ENCODE measurements at regions not wholly inside any gene's neighbourhood (a gene's known extent, or its start where the extent isn't known, plus 50 kb on each side); places are given as distances from the start of the nearest gene placed in this dataset.

GRCh38 chr12:115394496-115395220 is 710.7 kb upstream of the TBX3 start:
- H3K27me3 ChIP-seq (ENCODE audit: control insufficient read depth, insufficient read depth, low read length, poor library complexity, severe bottlenecking) = no peaks in the 10 kb centered on the region
- H3K4me3 ChIP-seq (ENCODE audit: insufficient read depth, low read depth, low read length) = no peak overlapping the region
- WGBS, 2 experiments = 72 to 88% methylated on average over 4 of the region's 5 CpGs
- H3K4me1 ChIP-seq (ENCODE audit: control insufficient read depth, insufficient read depth, low read length) = no peaks in the 10 kb centered on the region
- no peaks in the 10 kb centered on the region for H3K36me3 ChIP-seq (ENCODE audit: control insufficient read depth, insufficient read depth, low read length)
- H3K9me3 ChIP-seq (ENCODE audit: control insufficient read depth, low read length) = no peaks in the 10 kb centered on the region
- no peak overlapping the region for H3K27ac ChIP-seq (ENCODE audit: insufficient read depth, low read depth, low read length, poor library complexity, severe bottlenecking)

GRCh38 chr12:115388139-115388538 is 704.2 kb upstream of the TBX3 start:
- no peaks in the 10 kb centered on the region for H3K9me3 ChIP-seq (ENCODE audit: control insufficient read depth, low read length)
- no peaks in the 10 kb centered on the region for H3K36me3 ChIP-seq (ENCODE audit: control insufficient read depth, insufficient read depth, low read length)
- H3K27me3 ChIP-seq (ENCODE audit: control insufficient read depth, insufficient read depth, low read length, poor library complexity, severe bottlenecking) = no peaks in the 10 kb centered on the region
- no peaks in the 10 kb centered on the region for H3K4me1 ChIP-seq (ENCODE audit: control insufficient read depth, insufficient read depth, low read length)
- H3K27ac ChIP-seq (ENCODE audit: insufficient read depth, low read depth, low read length, poor library complexity, severe bottlenecking) = no peak overlapping the region
- WGBS, 2 experiments = 77 to 78% methylated on average over 6 of the region's 6 CpGs
- H3K4me3 ChIP-seq (ENCODE audit: insufficient read depth, low read depth, low read length) = no peak overlapping the region

GRCh38 chr12:115387467-115387901 is 703.5 kb upstream of the TBX3 start:
- Histone ChIP-seq H3K27ac (ENCODE audit: insufficient read depth, low read depth, low read length, poor library complexity, severe bottlenecking) (no peak overlapping the region), H3K9me3 (ENCODE audit: control insufficient read depth, low read length) (no peaks in the 10 kb centered on the region), H3K4me1 (ENCODE audit: control insufficient read depth, insufficient read depth, low read length) (no peaks in the 10 kb centered on the region), H3K4me3 (ENCODE audit: insufficient read depth, low read depth, low read length) (no peak overlapping the region), H3K27me3 (ENCODE audit: control insufficient read depth, insufficient read depth, low read length, poor library complexity, severe bottlenecking) (no peaks in the 10 kb centered on the region), H3K36me3 (ENCODE audit: control insufficient read depth, insufficient read depth, low read length) (no peaks in the 10 kb centered on the region)
- 26 to 30% methylated on average over 4 to 5 of the region's 5 CpGs for WGBS, 2 experiments

GRCh38 chr12:115386946-115387345 is 703.0 kb upstream of the TBX3 start:
- no peak overlapping the region for H3K27ac ChIP-seq (ENCODE audit: insufficient read depth, low read depth, low read length, poor library complexity, severe bottlenecking)
- H3K4me3 ChIP-seq (ENCODE audit: insufficient read depth, low read depth, low read length) = no peak overlapping the region
- H3K36me3 ChIP-seq (ENCODE audit: control insufficient read depth, insufficient read depth, low read length) = no peaks in the 10 kb centered on the region
- 76 to 78% methylated on average over 6 of the region's 6 CpGs for WGBS, 2 experiments
- H3K27me3 ChIP-seq (ENCODE audit: control insufficient read depth, insufficient read depth, low read length, poor library complexity, severe bottlenecking) = no peaks in the 10 kb centered on the region
- H3K4me1 ChIP-seq (ENCODE audit: control insufficient read depth, insufficient read depth, low read length) = no peaks in the 10 kb centered on the region
- no peaks in the 10 kb centered on the region for H3K9me3 ChIP-seq (ENCODE audit: control insufficient read depth, low read length)

GRCh38 chr12:115385141-115385540 is 701.2 kb upstream of the TBX3 start:
- H3K4me3 ChIP-seq (ENCODE audit: insufficient read depth, low read depth, low read length) = no peak overlapping the region
- no peaks in the 10 kb centered on the region for H3K27me3 ChIP-seq (ENCODE audit: control insufficient read depth, insufficient read depth, low read length, poor library complexity, severe bottlenecking)
- H3K36me3 ChIP-seq (ENCODE audit: control insufficient read depth, insufficient read depth, low read length) = no peaks in the 10 kb centered on the region
- no peaks in the 10 kb centered on the region for H3K9me3 ChIP-seq (ENCODE audit: control insufficient read depth, low read length)
- 93 to 94% methylated on average over 4 of the region's 4 CpGs for WGBS, 2 experiments
- H3K27ac ChIP-seq (ENCODE audit: insufficient read depth, low read depth, low read length, poor library complexity, severe bottlenecking) = no peak overlapping the region
- H3K4me1 ChIP-seq (ENCODE audit: control insufficient read depth, insufficient read depth, low read length) = no peaks in the 10 kb centered on the region

- WGBS, 2 experiments = 93 to 94% methylated on average over 5 of the region's 5 CpGs
- Histone ChIP-seq H3K27me3 (ENCODE audit: control insufficient read depth, insufficient read depth, low read length, poor library complexity, severe bottlenecking) (no peaks in the 10 kb centered on the region), H3K4me3 (ENCODE audit: insufficient read depth, low read depth, low read length) (no peak overlapping the region), H3K36me3 (ENCODE audit: control insufficient read depth, insufficient read depth, low read length) (no peaks in the 10 kb centered on the region), H3K27ac (ENCODE audit: insufficient read depth, low read depth, low read length, poor library complexity, severe bottlenecking) (no peak overlapping the region), H3K4me1 (ENCODE audit: control insufficient read depth, insufficient read depth, low read length) (no peaks in the 10 kb centered on the region), H3K9me3 (ENCODE audit: control insufficient read depth, low read length) (no peaks in the 10 kb centered on the region)
These were observed 700.4 kb upstream of the TBX3 start for GRCh38 chr12:115384391-115384790.

- H3K27me3 ChIP-seq (ENCODE audit: control insufficient read depth, insufficient read depth, low read length, poor library complexity, severe bottlenecking) = no peaks in the 10 kb centered on the region
- H3K36me3 ChIP-seq (ENCODE audit: control insufficient read depth, insufficient read depth, low read length) = no peaks in the 10 kb centered on the region
- H3K9me3 ChIP-seq (ENCODE audit: control insufficient read depth, low read length) = no peaks in the 10 kb centered on the region
- 86 to 89% methylated on average over 7 of the region's 7 CpGs for WGBS, 2 experiments
- no peaks in the 10 kb centered on the region for H3K4me1 ChIP-seq (ENCODE audit: control insufficient read depth, insufficient read depth, low read length)
- no peak overlapping the region for H3K27ac ChIP-seq (ENCODE audit: insufficient read depth, low read depth, low read length, poor library complexity, severe bottlenecking)
- no peak overlapping the region for H3K4me3 ChIP-seq (ENCODE audit: insufficient read depth, low read depth, low read length)
These were observed 699.7 kb upstream of the TBX3 start for GRCh38 chr12:115383668-115384067.

- H3K4me3 ChIP-seq (ENCODE audit: insufficient read depth, low read depth, low read length) = no peak overlapping the region
- no peaks in the 10 kb centered on the region for H3K9me3 ChIP-seq (ENCODE audit: control insufficient read depth, low read length)
- 92 to 95% methylated on average over 5 of the region's 5 CpGs for WGBS, 2 experiments
- no peak overlapping the region for H3K27ac ChIP-seq (ENCODE audit: insufficient read depth, low read depth, low read length, poor library complexity, severe bottlenecking)
- no peaks in the 10 kb centered on the region for H3K36me3 ChIP-seq (ENCODE audit: control insufficient read depth, insufficient read depth, low read length)
- H3K4me1 ChIP-seq (ENCODE audit: control insufficient read depth, insufficient read depth, low read length) = no peaks in the 10 kb centered on the region
- no peaks in the 10 kb centered on the region for H3K27me3 ChIP-seq (ENCODE audit: control insufficient read depth, insufficient read depth, low read length, poor library complexity, severe bottlenecking)
These were observed 698.7 kb upstream of the TBX3 start for GRCh38 chr12:115382681-115383080.

GRCh38 chr12:115380546-115381120 is 696.7 kb upstream of the TBX3 start:
- no peaks in the 10 kb centered on the region for H3K4me1 ChIP-seq (ENCODE audit: control insufficient read depth, insufficient read depth, low read length)

GRCh38 chr12:115378291-115378690 is 694.3 kb upstream of the TBX3 start:
- Histone ChIP-seq H3K27me3 (ENCODE audit: control insufficient read depth, insufficient read depth, low read length, poor library complexity, severe bottlenecking) (no peaks in the 10 kb centered on the region), H3K27ac (ENCODE audit: insufficient read depth, low read depth, low read length, poor library complexity, severe bottlenecking) (no peak overlapping the region), H3K4me1 (ENCODE audit: control insufficient read depth, insufficient read depth, low read length) (no peaks in the 10 kb centered on the region), H3K36me3 (ENCODE audit: control insufficient read depth, insufficient read depth, low read length) (no peaks in the 10 kb centered on the region), H3K9me3 (ENCODE audit: control insufficient read depth, low read length) (no peaks in the 10 kb centered on the region), H3K4me3 (ENCODE audit: insufficient read depth, low read depth, low read length) (no peak overlapping the region)
- WGBS, 2 experiments = 93 to 98% methylated on average over 2 of the region's 2 CpGs

More at GRCh38 chr12:115380546-115381120, 696.7 kb upstream of the TBX3 start:
- WGBS, 2 experiments = 87 to 88% methylated on average over 9 of the region's 9 CpGs
- Histone ChIP-seq H3K27me3 (ENCODE audit: control insufficient read depth, insufficient read depth, low read length, poor library complexity, severe bottlenecking) (no peaks in the 10 kb centered on the region), H3K27ac (ENCODE audit: insufficient read depth, low read depth, low read length, poor library complexity, severe bottlenecking) (no peak overlapping the region), H3K9me3 (ENCODE audit: control insufficient read depth, low read length) (no peaks in the 10 kb centered on the region), H3K36me3 (ENCODE audit: control insufficient read depth, insufficient read depth, low read length) (no peaks in the 10 kb centered on the region), H3K4me3 (ENCODE audit: insufficient read depth, low read depth, low read length) (no peak overlapping the region)
